Tibial artery (tissue), 4 donors: ENCODE measurements at regions not wholly inside any gene's neighbourhood (a gene's known extent, or its start where the extent isn't known, plus 50 kb on each side); places are given as distances from the start of the nearest gene placed in this dataset.

Source experiments
- DNase-seq, 2 donors: peaks; one replicate each; pipeline ENCODE4 v3.0.0-alpha.2; 2019
- H3K27ac ChIP-seq, 2 donors: fragments of 200-600 bp; sonication (generic) in 1 of 2; 1 replicate in 1 of 2; 2 replicates in 1 of 2; pipeline ENCODE4 v1.5.1; 2018 to 2019; ENCODE audit warnings: mild to moderate bottlenecking in 1 of 2
- H3K27me3 ChIP-seq, 2 donors: fragments of 200-600 bp; sonication (generic) in 1 of 2; one replicate each; pipeline versions ENCODE4 v1.5.1 to v1.6.0; 2016 to 2019
- H3K36me3 ChIP-seq, 3 donors: fragments of 200-600 bp; sonication (generic) in 2 of 3; one replicate each; pipeline ENCODE4 v1.5.1; 2016 to 2019; ENCODE audit warnings: mild to moderate bottlenecking in 2 of 3
- H3K4me1 ChIP-seq, 4 donors: fragments of 200-600 bp; sonication (generic) in 2 of 4; 1 replicate in 3 of 4; 2 replicates in 1 of 4; pipeline ENCODE4 v1.5.1; 2016 to 2019
- H3K4me3 ChIP-seq, 2 donors: fragments of 200-600 bp; sonication (generic) in 1 of 2; 1 replicate in 1 of 2; 2 replicates in 1 of 2; pipeline ENCODE4 v1.5.1; 2018 to 2019; ENCODE audit warnings: mild to moderate bottlenecking in 2 of 2
- H3K9me3 ChIP-seq, 3 donors: fragments of 200-600 bp; sonication (generic) in 1 of 3; one replicate each; pipeline ENCODE4 v1.5.1; 2016 to 2019
- intact Hi-C: fragments of 100-400 bp; cut with DNase I; formaldehyde crosslinking; loops from one replicate; pipeline ENCODE4 v1.15.0; 2023; ENCODE audit warnings: low total_unique reads
- TF ChIP-seq, protein P1 (sequence below), 2 experiments: fragments of 200-600 bp in 1 of 2; fragments of 450-650 bp in 1 of 2; IDR thresholded peaks; one replicate each; pipeline ENCODE4 v1.5.1; 2017 to 2019; ENCODE audit warnings: antibody characterized with exemption in 2 of 2, mild to moderate bottlenecking in 1 of 2, moderate library complexity in 1 of 2

DNA sequence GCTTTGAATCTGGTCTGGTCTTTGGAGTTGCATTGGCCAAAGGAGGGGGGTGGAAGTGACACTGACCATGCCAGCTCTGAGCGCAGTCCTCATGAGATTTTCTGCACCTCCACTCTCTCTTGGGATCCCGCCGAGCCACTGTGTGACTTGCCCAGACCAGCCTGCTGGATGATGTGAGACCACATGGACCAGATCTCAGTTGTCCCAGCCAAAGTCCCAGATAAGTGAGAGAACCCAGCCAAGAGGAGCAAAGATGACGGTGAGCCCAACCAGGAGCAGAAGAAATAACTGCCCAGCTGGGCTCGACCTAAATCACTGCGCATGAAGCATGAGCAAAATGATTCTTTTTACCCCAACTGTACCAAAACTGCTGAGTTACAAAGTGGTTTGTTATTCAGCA lies 96.5 kb upstream of the ERCC4 start:
- no peak for DNase-seq
- TF ChIP-seq, protein P1, sequence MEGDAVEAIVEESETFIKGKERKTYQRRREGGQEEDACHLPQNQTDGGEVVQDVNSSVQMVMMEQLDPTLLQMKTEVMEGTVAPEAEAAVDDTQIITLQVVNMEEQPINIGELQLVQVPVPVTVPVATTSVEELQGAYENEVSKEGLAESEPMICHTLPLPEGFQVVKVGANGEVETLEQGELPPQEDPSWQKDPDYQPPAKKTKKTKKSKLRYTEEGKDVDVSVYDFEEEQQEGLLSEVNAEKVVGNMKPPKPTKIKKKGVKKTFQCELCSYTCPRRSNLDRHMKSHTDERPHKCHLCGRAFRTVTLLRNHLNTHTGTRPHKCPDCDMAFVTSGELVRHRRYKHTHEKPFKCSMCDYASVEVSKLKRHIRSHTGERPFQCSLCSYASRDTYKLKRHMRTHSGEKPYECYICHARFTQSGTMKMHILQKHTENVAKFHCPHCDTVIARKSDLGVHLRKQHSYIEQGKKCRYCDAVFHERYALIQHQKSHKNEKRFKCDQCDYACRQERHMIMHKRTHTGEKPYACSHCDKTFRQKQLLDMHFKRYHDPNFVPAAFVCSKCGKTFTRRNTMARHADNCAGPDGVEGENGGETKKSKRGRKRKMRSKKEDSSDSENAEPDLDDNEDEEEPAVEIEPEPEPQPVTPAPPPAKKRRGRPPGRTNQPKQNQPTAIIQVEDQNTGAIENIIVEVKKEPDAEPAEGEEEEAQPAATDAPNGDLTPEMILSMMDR (IDR thresholded peaks at IDR 0.05), result no peak

DNA sequence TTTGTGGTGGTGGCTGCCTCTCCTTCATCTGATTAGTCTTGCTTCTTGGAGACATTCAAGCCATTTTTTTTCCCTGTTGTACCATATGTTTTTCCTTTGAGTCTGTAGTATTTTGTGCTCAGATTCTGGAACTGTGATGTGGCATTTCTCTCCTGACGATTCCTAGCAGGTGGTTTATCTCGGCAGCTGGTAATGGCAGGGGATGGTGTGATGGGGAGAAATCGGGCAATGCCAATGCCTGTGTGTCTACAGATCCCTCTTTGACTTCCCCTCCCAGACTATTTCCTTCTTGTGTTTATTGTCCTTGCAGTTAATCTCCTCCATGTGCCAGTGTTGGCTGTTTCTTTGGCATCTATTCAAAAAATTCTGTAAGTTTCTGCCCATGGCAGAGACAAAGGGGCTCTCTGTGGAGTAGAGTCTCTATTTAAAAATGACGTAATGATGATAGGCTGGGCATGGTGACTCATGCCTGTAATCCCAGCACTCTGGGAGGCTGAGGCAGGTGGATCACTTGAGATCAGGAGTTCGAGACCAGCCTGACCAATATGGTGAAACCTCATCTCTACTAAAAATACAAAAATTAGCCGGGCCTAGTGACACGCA lies 90.2 kb upstream of the ERCC4 start:
- DNase-seq, result no peak
- intact Hi-C loops, result no loop called here

More for the DNA sequence above, 96.5 kb upstream of the ERCC4 start:
- H3K27ac ChIP-seq, result no peak overlapping the region
- H3K9me3 ChIP-seq, result no peaks in the 10 kb centered on the region
- no peaks in the 10 kb centered on the region for H3K4me1 ChIP-seq
- H3K36me3 ChIP-seq, result no peaks in the 10 kb centered on the region
- H3K4me3 ChIP-seq, result no peak overlapping the region
- intact Hi-C loops, result no loop called here
- peaks cover 0 to 2% of the 10 kb centered on the region in 2 donors for H3K27me3 ChIP-seq

DNA sequence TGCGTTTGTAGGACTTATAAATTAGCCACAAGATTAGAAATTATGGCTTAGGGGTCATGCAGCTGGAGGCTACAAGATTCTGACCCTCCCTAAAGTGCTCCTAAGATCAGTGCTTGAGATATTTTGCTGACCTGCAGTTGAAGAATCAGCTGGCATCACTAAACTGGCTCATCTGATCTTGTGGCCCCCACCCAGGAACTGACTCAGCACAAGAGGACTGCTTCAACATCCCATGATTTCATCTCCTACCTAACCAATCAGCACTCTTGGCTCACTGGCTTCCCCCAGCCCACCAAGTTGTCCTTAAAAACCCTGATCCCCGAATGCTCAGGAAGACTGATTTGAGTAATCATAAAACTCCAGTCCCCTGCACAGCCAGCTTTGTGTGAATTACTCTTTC lies 86.4 kb upstream of the ERCC4 start:
- TF ChIP-seq, protein P1 (IDR thresholded peaks at IDR 0.05), result no peak
- H3K27ac ChIP-seq, result no peak overlapping the region
- H3K27me3 ChIP-seq, result no peaks in the 10 kb centered on the region
- intact Hi-C loops, result no loop called here
- H3K4me3 ChIP-seq, result no peak overlapping the region
- DNase-seq, result no peak
- H3K4me1 ChIP-seq, result peaks cover 0 to 9% (median 0%) of the 10 kb centered on the region in 4 donors
- H3K36me3 ChIP-seq, result no peaks in the 10 kb centered on the region
- no peaks in the 10 kb centered on the region for H3K9me3 ChIP-seq

More for the DNA sequence above, 90.2 kb upstream of the ERCC4 start:
- H3K36me3 ChIP-seq, result no peaks in the 10 kb centered on the region
- no peak overlapping the region for H3K27ac ChIP-seq
- H3K4me3 ChIP-seq, result no peak overlapping the region
- no peaks in the 10 kb centered on the region for H3K9me3 ChIP-seq
- no peaks in the 10 kb centered on the region for H3K27me3 ChIP-seq
- TF ChIP-seq, protein P1 (IDR thresholded peaks at IDR 0.05), result no peak
- peaks cover 0 to under 1% (median 0%) of the 10 kb centered on the region in 4 donors for H3K4me1 ChIP-seq

GRCh38 chr16:13835387-13835786 lies 84.6 kb upstream of the ERCC4 start:
- H3K4me3 ChIP-seq, result no peak overlapping the region
- no peaks in the 10 kb centered on the region for H3K36me3 ChIP-seq
- TF ChIP-seq, protein P1 (IDR thresholded peaks at IDR 0.05), result no peak
- H3K27ac ChIP-seq, result no peak overlapping the region
- intact Hi-C loops, result no loop called here
- peaks cover 0 to 9% (median 0%) of the 10 kb centered on the region in 4 donors for H3K4me1 ChIP-seq
- no peaks in the 10 kb centered on the region for H3K27me3 ChIP-seq
- no peaks in the 10 kb centered on the region for H3K9me3 ChIP-seq
- DNase-seq, result no peak

GRCh38 chr16:13835935-13836730 lies 83.8 kb upstream of the ERCC4 start:
- no peak for DNase-seq
- Histone ChIP-seq H3K27me3 (no peaks in the 10 kb centered on the region), H3K36me3 (no peaks in the 10 kb centered on the region), H3K9me3 (no peaks in the 10 kb centered on the region), H3K4me1 (peaks cover 0 to 9% (median 0%) of the 10 kb centered on the region in 4 donors), H3K4me3 (no peak overlapping the region), H3K27ac (no peak overlapping the region)
- TF ChIP-seq, protein P1 (IDR thresholded peaks at IDR 0.05), result no peak
- intact Hi-C loops, result no loop called here
